ENCODE measurements at regions not wholly inside any gene's neighbourhood (a gene's known extent, or its start where the extent isn't known, plus 50 kb on each side); places are given as distances from the start of the nearest gene placed in this dataset.

DNA sequence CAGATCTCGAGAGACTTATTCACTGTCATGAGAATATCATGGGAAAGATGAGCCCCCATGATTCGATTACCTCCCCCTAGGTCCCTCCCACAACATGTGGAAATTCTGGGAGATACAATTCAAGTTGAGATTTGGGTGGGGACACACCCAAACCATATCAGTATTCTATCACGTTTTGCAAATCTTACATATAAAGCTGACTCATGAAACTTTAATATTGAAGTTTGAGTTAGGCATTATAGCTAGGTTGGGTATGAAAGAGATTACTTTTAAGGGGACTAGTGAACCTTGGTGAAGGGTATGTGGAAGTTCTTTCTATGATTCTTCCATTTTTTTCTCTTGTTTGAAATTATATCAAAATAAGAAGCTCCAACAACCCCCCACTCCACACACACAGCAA is 117.7 kb upstream of the RASGRP1 start:
- TF ChIP-seq SP2 (IDR thresholded peaks at IDR 0.05; ENCODE audit: low read length) (no peak), RBBP5 (IDR thresholded peaks at IDR 0.05; ENCODE audit: borderline replicate concordance, low read depth, low read length) (no peak), BRCA1 (IDR thresholded peaks at IDR 0.05; ENCODE audit: low read depth, low read length) (no peak), USF2 (IDR thresholded peaks at IDR 0.05; ENCODE audit: low read length) (no peak), MAFK (IDR thresholded peaks at IDR 0.05; ENCODE audit: low read depth, low read length) (no peak), ASH2L (IDR thresholded peaks at IDR 0.05; ENCODE audit: low read length) (no peak), MAX (IDR thresholded peaks at IDR 0.05) (no peak), PHF8 (conservative IDR thresholded peaks at IDR 0.05; ENCODE audit: low read depth, low read length) (no peak), SIN3A (conservative IDR thresholded peaks at IDR 0.05 in 1 of 2, IDR thresholded peaks at IDR 0.05 in 1 of 2; ENCODE audit: low read depth in 1 of 2, low read length in 2 of 2) (no peak)
- TF ChIP-seq, protein P1, sequence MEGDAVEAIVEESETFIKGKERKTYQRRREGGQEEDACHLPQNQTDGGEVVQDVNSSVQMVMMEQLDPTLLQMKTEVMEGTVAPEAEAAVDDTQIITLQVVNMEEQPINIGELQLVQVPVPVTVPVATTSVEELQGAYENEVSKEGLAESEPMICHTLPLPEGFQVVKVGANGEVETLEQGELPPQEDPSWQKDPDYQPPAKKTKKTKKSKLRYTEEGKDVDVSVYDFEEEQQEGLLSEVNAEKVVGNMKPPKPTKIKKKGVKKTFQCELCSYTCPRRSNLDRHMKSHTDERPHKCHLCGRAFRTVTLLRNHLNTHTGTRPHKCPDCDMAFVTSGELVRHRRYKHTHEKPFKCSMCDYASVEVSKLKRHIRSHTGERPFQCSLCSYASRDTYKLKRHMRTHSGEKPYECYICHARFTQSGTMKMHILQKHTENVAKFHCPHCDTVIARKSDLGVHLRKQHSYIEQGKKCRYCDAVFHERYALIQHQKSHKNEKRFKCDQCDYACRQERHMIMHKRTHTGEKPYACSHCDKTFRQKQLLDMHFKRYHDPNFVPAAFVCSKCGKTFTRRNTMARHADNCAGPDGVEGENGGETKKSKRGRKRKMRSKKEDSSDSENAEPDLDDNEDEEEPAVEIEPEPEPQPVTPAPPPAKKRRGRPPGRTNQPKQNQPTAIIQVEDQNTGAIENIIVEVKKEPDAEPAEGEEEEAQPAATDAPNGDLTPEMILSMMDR (IDR thresholded peaks at IDR 0.05; ENCODE audit: control extremely low read depth in 1 of 3, insufficient read depth in 1 of 3, low read depth in 1 of 3, low read length in 3 of 3) = no peak
